Thoracic aorta (tissue), 2 donors: ENCODE measurements at regions not wholly inside any gene's neighbourhood (a gene's known extent, or its start where the extent isn't known, plus 50 kb on each side); places are given as distances from the start of the nearest gene placed in this dataset.

Source experiments
- ATAC-seq: fragments of 150-250 bp; one replicate; pipeline ENCODE4 v1.8.0; 2017; ENCODE audit warnings: low read depth; ENCODE audit not compliant: insufficient number of reproducible peaks, low FRiP score
- DNase-seq: peaks from one replicate; pipeline ENCODE4 v3.0.0-alpha.2; 2020; ENCODE audit warnings: low spot score
- H3K27ac ChIP-seq, 2 donors: fragments of 200-600 bp; sonication (generic); 1 replicate in 1 of 2; 2 replicates in 1 of 2; pipeline ENCODE4 v1.5.1; 2016; ENCODE audit warnings: mild to moderate bottlenecking in 2 of 2, moderate library complexity in 2 of 2
- H3K27me3 ChIP-seq: fragments of 200-600 bp; sonication (generic); replicated peaks from 2 replicates; pipeline ENCODE4 v1.6.0; 2016; ENCODE audit warnings: mild to moderate bottlenecking; ENCODE audit not compliant: insufficient read depth
- H3K36me3 ChIP-seq: fragments of 200-600 bp; sonication (generic); one replicate; pipeline ENCODE4 v1.5.1; 2016
- H3K4me1 ChIP-seq, 2 donors: fragments of 200-600 bp; sonication (generic); 1 replicate in 1 of 2; 2 replicates in 1 of 2; pipeline versions ENCODE4 v1.5.1 to v1.6.0; 2016; ENCODE audit warnings: low read depth in 2 of 2, mild to moderate bottlenecking in 1 of 2; ENCODE audit not compliant: control insufficient read depth in 1 of 2
- H3K4me3 ChIP-seq: fragments of 200-600 bp; sonication (generic); 2 replicates; pipeline ENCODE4 v1.5.1; 2016; ENCODE audit warnings: mild to moderate bottlenecking
- H3K9me3 ChIP-seq: fragments of 200-600 bp; sonication (generic); 2 replicates; pipeline ENCODE4 v1.5.1; 2016
- TF ChIP-seq, protein P1 (sequence below): fragments of 200-600 bp; sonication (generic); IDR thresholded peaks from one replicate; pipeline ENCODE4 v1.5.1; 2019; ENCODE audit warnings: antibody characterized with exemption

DNA sequence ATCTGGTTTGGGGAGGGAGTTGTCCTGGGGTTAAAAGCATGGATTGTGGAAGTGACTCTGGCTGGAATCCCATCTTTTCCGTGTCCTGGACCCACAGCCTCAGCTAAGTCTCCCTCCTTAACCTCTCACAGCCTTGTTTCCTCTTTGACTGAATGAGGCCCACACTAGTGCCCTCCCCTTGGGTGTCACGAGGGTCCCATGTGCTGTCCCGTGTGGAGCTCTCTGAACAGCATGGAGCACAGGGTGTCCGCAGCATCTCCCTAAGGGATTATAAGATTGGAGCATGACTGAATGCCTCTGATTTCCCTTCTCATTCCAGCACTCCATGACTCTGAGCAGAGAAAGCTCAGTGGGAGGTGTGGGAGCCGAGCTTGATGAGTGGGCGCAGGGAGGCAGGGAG, 182.5 kb downstream of the TEX29 start:
- TF ChIP-seq, protein P1, sequence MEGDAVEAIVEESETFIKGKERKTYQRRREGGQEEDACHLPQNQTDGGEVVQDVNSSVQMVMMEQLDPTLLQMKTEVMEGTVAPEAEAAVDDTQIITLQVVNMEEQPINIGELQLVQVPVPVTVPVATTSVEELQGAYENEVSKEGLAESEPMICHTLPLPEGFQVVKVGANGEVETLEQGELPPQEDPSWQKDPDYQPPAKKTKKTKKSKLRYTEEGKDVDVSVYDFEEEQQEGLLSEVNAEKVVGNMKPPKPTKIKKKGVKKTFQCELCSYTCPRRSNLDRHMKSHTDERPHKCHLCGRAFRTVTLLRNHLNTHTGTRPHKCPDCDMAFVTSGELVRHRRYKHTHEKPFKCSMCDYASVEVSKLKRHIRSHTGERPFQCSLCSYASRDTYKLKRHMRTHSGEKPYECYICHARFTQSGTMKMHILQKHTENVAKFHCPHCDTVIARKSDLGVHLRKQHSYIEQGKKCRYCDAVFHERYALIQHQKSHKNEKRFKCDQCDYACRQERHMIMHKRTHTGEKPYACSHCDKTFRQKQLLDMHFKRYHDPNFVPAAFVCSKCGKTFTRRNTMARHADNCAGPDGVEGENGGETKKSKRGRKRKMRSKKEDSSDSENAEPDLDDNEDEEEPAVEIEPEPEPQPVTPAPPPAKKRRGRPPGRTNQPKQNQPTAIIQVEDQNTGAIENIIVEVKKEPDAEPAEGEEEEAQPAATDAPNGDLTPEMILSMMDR = no peak
- Histone ChIP-seq H3K27me3 (no peaks in the 10 kb centered on the region), H3K9me3 (no peaks in the 10 kb centered on the region), H3K36me3 (no peaks in the 10 kb centered on the region), H3K27ac (no peak overlapping the region), H3K4me1 (no peaks in the 10 kb centered on the region), H3K4me3 (no peak overlapping the region)
- DNase-seq (no peak), ATAC-seq (no peak)

DNA sequence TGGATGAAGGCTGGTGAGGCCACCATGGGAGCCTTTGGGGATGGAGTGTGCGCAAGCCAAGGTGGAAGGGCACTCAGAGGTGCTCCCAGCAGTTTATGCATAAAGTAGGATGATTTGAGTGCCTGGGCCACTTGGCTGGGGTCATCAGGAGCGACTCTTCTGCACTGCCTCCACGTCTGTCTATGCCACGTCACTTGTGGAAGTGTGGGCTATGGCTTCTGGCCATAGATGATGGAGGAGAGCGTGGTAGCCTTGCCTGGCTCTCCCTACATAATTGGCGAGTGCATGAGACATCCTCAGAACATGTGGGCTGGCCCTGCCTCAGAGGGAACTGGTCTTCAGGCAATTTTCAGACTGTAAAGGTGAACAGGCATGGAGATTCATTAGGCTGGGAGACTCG, 182.9 kb downstream of the TEX29 start:
- Histone ChIP-seq H3K27ac (no peak overlapping the region), H3K4me1 (no peaks in the 10 kb centered on the region), H3K27me3 (no peaks in the 10 kb centered on the region), H3K9me3 (no peaks in the 10 kb centered on the region), H3K36me3 (no peaks in the 10 kb centered on the region), H3K4me3 (no peak overlapping the region)
- ATAC-seq (no peak), DNase-seq (no peak)
- TF ChIP-seq, protein P1 = no peak

DNA sequence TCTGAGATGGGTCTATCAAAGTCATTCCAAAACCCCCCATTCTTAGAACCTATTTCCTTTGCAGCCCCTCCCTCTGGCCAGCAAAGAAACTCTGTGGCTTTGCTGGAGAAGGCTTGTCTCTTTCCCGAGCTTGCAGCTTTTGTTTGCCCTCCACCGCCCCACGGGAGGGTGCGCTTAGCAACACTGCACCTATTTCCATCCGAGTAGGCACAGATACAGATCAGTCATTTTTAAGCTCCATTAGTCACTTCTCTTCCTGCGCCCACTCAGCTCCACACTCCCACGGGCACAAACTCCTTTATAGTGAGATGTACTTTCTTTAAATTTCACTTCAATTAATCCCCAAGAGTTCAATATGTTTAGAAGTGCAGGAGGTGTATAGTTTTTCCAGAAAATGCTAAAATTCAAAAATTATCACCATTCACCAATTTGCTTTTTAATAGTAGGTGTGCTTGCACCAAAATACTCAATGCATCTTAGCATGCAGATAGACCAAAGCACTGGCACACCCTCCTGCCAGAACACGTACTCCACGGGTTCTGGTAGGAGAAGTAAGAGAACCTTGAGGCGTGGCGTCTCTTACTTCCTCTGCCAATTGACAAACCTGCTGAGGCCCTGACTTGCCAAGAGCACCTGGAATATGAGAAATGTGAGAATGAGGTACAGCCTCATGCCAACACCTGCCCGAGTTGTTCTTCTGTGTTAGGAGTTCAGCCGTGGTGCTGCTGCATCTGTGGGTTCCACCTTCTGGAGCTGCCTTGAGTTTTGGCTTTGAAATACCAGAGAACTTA, 183.7 kb downstream of the TEX29 start:
- TF ChIP-seq, protein P1 = no peak
- H3K4me3 ChIP-seq = no peak overlapping the region
- H3K4me1 ChIP-seq = no peaks in the 10 kb centered on the region
- no peaks in the 10 kb centered on the region for H3K36me3 ChIP-seq
- H3K27me3 ChIP-seq = no peaks in the 10 kb centered on the region
- no peak for ATAC-seq
- no peak for DNase-seq
- no peak overlapping the region for H3K27ac ChIP-seq
- no peaks in the 10 kb centered on the region for H3K9me3 ChIP-seq

DNA sequence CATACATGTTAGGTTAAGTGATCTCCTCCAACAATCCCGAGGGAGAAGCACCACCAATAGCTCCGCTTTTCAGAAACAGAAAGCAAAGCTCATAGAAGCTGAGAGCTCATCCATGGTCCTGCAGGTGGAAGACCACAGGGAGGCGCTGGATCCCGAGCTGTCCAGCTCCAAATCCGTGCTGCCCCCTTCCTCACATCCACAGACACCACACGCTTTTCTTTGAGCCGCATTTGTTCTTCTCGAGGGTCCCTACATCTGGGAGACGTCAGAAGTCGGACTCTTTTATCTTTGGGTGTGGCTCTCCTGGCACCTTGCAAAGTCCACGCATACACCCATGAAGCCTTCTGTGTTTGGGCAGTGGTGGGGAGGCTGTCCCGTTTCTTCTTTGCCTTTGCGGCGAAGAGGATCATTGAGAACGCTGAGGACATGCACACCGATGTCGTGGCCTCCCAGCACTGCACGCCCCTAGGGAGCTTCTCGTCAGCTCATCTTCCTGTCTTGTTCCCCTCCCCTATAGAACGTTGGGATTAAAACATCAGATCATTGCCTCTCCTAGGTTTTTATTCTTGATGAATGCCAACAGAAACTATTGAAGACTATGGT, 184.8 kb downstream of the TEX29 start:
- H3K4me1 ChIP-seq = no peaks in the 10 kb centered on the region
- TF ChIP-seq, protein P1 = no peak
- no peaks in the 10 kb centered on the region for H3K9me3 ChIP-seq
- DNase-seq = no peak
- no peak overlapping the region for H3K27ac ChIP-seq
- H3K4me3 ChIP-seq = no peak overlapping the region
- no peaks in the 10 kb centered on the region for H3K27me3 ChIP-seq
- H3K36me3 ChIP-seq = no peaks in the 10 kb centered on the region
- ATAC-seq = no peak

DNA sequence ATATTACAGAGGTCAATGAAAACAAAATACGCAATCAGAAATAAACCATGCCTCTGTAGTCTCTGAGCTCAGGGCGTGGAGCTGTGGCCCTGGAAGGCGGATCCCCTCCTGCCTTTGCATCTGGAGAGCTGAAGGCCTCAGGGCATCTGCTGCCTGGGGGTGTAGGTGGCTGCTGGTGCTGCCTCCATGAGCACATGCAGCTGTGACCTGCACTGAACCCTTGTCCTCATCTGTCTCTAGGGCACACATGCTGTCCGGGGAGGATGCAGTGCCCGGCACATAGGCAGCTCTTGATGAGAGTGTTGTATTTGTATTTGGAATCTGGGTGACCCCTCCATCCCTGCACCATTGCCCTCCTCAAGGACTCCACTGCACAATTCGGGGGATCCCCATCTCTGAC, 185.7 kb downstream of the TEX29 start:
- no peak overlapping the region for H3K27ac ChIP-seq
- ATAC-seq (no peak), DNase-seq (no peak)
- TF ChIP-seq, protein P1 = no peak
- H3K9me3 ChIP-seq = no peaks in the 10 kb centered on the region
- H3K36me3 ChIP-seq = no peaks in the 10 kb centered on the region
- H3K27me3 ChIP-seq = no peaks in the 10 kb centered on the region
- H3K4me3 ChIP-seq = no peak overlapping the region
- no peaks in the 10 kb centered on the region for H3K4me1 ChIP-seq
